ENCODE measurements at regions not wholly inside any gene's neighbourhood (a gene's known extent, or its start where the extent isn't known, plus 50 kb on each side); places are given as distances from the start of the nearest gene placed in this dataset.
"Not testable (repeated sequence)": the region's sequence is repeated elsewhere in the genome, so short reads cannot be mapped to it uniquely, and the experiment has no call there.

DNA sequence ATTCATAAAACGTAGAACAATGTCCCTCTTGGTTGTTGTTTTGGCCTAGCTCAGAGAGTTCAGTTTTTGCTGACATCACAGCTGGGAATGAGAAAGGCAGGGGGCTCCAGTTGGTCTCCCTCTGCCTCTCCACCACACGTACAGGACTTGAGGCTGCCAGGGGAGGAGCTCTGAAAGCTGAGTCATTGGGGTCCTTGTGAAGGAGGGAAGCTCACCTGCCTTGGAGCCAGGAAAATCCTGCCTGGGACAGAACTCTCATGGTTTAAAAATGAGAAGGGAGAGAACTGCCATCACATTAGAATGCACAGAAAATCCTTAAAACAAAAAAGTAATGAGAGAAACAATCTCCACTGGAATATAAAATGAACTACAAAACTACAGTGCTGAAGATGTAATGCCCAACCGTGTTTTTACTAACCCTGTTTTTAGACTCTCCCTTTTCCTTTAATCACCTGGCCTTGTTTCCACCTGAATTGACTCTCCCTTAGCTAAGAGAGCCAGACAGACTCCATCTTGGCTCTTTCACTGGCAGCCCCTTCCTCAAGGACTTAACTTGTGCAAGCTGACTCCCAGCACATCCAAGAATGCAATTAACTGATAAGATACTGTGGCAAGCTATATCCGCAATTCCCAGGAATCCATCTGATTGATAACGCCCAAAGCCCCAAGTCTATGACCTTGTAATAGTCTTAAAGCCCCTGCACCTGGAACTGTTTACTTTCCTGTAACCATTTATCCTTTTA is 58.6 kb upstream of the TARP start:
- H3K36me3 ChIP-seq (ENCODE audit: control insufficient read depth, insufficient read depth, low read length), result not testable (repeated sequence)
- DNase-seq (ENCODE audit: low read depth in 2 of 2), result peak in 1 of 2 donors; percentile 27

DNA sequence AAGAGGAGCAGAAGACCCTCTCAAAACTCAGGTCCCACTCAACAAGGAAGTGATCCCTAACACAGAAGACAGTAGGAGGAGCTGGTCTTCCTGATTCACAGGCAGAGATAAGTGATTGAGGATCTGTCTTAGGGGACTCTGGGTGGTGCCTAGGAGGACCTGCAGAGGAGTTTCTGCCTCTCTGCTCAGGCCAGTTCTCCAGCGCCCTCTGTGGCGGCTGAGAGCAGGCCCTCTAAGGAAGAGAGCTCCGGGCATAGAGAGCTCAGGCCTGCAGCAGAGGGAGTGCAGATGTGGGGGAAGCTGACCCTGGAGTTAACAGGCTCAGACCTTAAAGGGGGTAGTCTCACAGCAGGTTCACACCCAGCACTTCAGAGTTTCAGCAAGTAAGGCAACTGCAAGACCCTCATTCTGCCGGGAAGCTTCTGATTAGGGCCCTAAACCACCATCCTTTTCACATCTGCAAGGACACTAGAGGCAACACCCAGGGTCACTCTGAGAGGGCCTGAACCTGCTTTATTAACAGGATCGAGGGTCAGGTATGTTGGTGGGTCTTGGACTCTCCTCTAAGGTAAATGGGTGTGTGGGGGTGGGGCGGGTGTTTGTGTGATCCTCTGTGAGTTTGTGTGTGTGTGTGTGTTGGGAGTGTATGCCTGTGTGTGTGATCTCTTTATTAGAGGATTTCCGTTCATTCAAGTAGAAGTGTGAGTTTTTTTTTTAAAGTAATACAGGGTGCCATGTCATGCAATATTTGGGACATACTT is 57.6 kb upstream of the TARP start:
- no peaks in the 10 kb centered on the region for H4K20me1 ChIP-seq (ENCODE audit: control insufficient read depth, extremely low read depth, insufficient read depth, low read length)
- H3K4me1 ChIP-seq (ENCODE audit: control insufficient read depth, extremely low read depth, insufficient read depth, low read length), result no peaks in the 10 kb centered on the region
- DNase-seq (ENCODE audit: low read depth in 2 of 2), result no peak
- no peaks in the 10 kb centered on the region for H3K27me3 ChIP-seq (ENCODE audit: control insufficient read depth, insufficient read depth, low read length)
- no peaks in the 10 kb centered on the region for H3K36me3 ChIP-seq (ENCODE audit: control insufficient read depth, insufficient read depth, low read length)
- H3K4me3 ChIP-seq (replicated peaks in 1 of 4; ENCODE audit: control extremely low read depth in 1 of 4, insufficient read depth in 1 of 4, low read depth in 3 of 4, low read length in 4 of 4), result no peak overlapping the region
- H3K9me3 ChIP-seq (ENCODE audit: control insufficient read depth, insufficient read depth, low read depth, low read length), result no peaks in the 10 kb centered on the region
- no peak overlapping the region for H2AFZ ChIP-seq (ENCODE audit: low read length)
- H3K9ac ChIP-seq (ENCODE audit: insufficient read depth, low read length), result no peak overlapping the region
- H3K27ac ChIP-seq (ENCODE audit: insufficient read depth, low read length), result no peak overlapping the region
- H3K79me2 ChIP-seq (ENCODE audit: control insufficient read depth, insufficient read depth, low read length), result no peaks in the 10 kb centered on the region
- no peak overlapping the region for H3K4me2 ChIP-seq (ENCODE audit: extremely low read depth, insufficient read depth, low read length)
- TF ChIP-seq, protein P1, sequence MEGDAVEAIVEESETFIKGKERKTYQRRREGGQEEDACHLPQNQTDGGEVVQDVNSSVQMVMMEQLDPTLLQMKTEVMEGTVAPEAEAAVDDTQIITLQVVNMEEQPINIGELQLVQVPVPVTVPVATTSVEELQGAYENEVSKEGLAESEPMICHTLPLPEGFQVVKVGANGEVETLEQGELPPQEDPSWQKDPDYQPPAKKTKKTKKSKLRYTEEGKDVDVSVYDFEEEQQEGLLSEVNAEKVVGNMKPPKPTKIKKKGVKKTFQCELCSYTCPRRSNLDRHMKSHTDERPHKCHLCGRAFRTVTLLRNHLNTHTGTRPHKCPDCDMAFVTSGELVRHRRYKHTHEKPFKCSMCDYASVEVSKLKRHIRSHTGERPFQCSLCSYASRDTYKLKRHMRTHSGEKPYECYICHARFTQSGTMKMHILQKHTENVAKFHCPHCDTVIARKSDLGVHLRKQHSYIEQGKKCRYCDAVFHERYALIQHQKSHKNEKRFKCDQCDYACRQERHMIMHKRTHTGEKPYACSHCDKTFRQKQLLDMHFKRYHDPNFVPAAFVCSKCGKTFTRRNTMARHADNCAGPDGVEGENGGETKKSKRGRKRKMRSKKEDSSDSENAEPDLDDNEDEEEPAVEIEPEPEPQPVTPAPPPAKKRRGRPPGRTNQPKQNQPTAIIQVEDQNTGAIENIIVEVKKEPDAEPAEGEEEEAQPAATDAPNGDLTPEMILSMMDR (conservative IDR thresholded peaks at IDR 0.05 in 1 of 2, IDR thresholded peaks at IDR 0.05 in 1 of 2; ENCODE audit: low read depth in 1 of 2, low read length in 2 of 2), result no peak
- TF ChIP-seq EZH2 (IDR thresholded peaks at IDR 0.05; ENCODE audit: low read length, missing control alignments), result no peak

More for the DNA sequence above, 58.6 kb upstream of the TARP start:
- H3K27ac ChIP-seq (ENCODE audit: insufficient read depth, low read length); H3K27me3 ChIP-seq (ENCODE audit: control insufficient read depth, insufficient read depth, low read length); H3K4me1 ChIP-seq (ENCODE audit: control insufficient read depth, extremely low read depth, insufficient read depth, low read length); H3K4me3 ChIP-seq (replicated peaks in 1 of 4; ENCODE audit: control extremely low read depth in 1 of 4, insufficient read depth in 1 of 4, low read depth in 3 of 4, low read length in 4 of 4); H3K79me2 ChIP-seq (ENCODE audit: control insufficient read depth, insufficient read depth, low read length); H3K9ac ChIP-seq (ENCODE audit: insufficient read depth, low read length); H3K9me3 ChIP-seq (ENCODE audit: control insufficient read depth, insufficient read depth, low read depth, low read length); H4K20me1 ChIP-seq (ENCODE audit: control insufficient read depth, extremely low read depth, insufficient read depth, low read length); H2AFZ ChIP-seq (ENCODE audit: low read length); H3K4me2 ChIP-seq (ENCODE audit: extremely low read depth, insufficient read depth, low read length): not testable (repeated sequence)

GRCh38 chr7:38330039-38330438 is 56.6 kb upstream of the TARP start:
- Histone ChIP-seq H3K79me2 (ENCODE audit: control insufficient read depth, insufficient read depth, low read length) (no peaks in the 10 kb centered on the region), H3K9ac (ENCODE audit: insufficient read depth, low read length) (no peak overlapping the region), H4K20me1 (ENCODE audit: control insufficient read depth, extremely low read depth, insufficient read depth, low read length) (no peaks in the 10 kb centered on the region), H3K9me3 (ENCODE audit: control insufficient read depth, insufficient read depth, low read depth, low read length) (no peaks in the 10 kb centered on the region), H3K4me2 (ENCODE audit: extremely low read depth, insufficient read depth, low read length) (no peak overlapping the region), H3K4me3 (replicated peaks in 1 of 4; ENCODE audit: control extremely low read depth in 1 of 4, insufficient read depth in 1 of 4, low read depth in 3 of 4, low read length in 4 of 4) (no peak overlapping the region), H3K27ac (ENCODE audit: insufficient read depth, low read length) (no peak overlapping the region), H2AFZ (ENCODE audit: low read length) (no peak overlapping the region), H3K4me1 (ENCODE audit: control insufficient read depth, extremely low read depth, insufficient read depth, low read length) (no peaks in the 10 kb centered on the region), H3K36me3 (ENCODE audit: control insufficient read depth, insufficient read depth, low read length) (no peaks in the 10 kb centered on the region), H3K27me3 (ENCODE audit: control insufficient read depth, insufficient read depth, low read length) (no peaks in the 10 kb centered on the region)
- no peak for TF ChIP-seq EZH2 (IDR thresholded peaks at IDR 0.05; ENCODE audit: low read length, missing control alignments)
- DNase-seq (ENCODE audit: low read depth in 2 of 2), result no peak

GRCh38 chr7:38329340-38329739 is 55.9 kb upstream of the TARP start:
- no peaks in the 10 kb centered on the region for H3K4me1 ChIP-seq (ENCODE audit: control insufficient read depth, extremely low read depth, insufficient read depth, low read length)
- no peak for DNase-seq (ENCODE audit: low read depth in 2 of 2)
- no peak overlapping the region for H3K27ac ChIP-seq (ENCODE audit: insufficient read depth, low read length)
- H3K27me3 ChIP-seq (ENCODE audit: control insufficient read depth, insufficient read depth, low read length), result no peaks in the 10 kb centered on the region
- no peak for TF ChIP-seq EZH2 (IDR thresholded peaks at IDR 0.05; ENCODE audit: low read length, missing control alignments)
- TF ChIP-seq, protein P1 (conservative IDR thresholded peaks at IDR 0.05 in 1 of 2, IDR thresholded peaks at IDR 0.05 in 1 of 2; ENCODE audit: low read depth in 1 of 2, low read length in 2 of 2), result no peak
- H4K20me1 ChIP-seq (ENCODE audit: control insufficient read depth, extremely low read depth, insufficient read depth, low read length), result no peaks in the 10 kb centered on the region
- no peaks in the 10 kb centered on the region for H3K79me2 ChIP-seq (ENCODE audit: control insufficient read depth, insufficient read depth, low read length)
- H3K9me3 ChIP-seq (ENCODE audit: control insufficient read depth, insufficient read depth, low read depth, low read length), result no peaks in the 10 kb centered on the region
- no peak overlapping the region for H3K4me2 ChIP-seq (ENCODE audit: extremely low read depth, insufficient read depth, low read length)
- no peak overlapping the region for H2AFZ ChIP-seq (ENCODE audit: low read length)
- no peak overlapping the region for H3K9ac ChIP-seq (ENCODE audit: insufficient read depth, low read length)
- H3K36me3 ChIP-seq (ENCODE audit: control insufficient read depth, insufficient read depth, low read length), result no peaks in the 10 kb centered on the region
- H3K4me3 ChIP-seq (replicated peaks in 1 of 4; ENCODE audit: control extremely low read depth in 1 of 4, insufficient read depth in 1 of 4, low read depth in 3 of 4, low read length in 4 of 4), result no peak overlapping the region
